ENCODE measurements at regions not wholly inside any gene's neighbourhood (a gene's known extent, or its start where the extent isn't known, plus 50 kb on each side); places are given as distances from the start of the nearest gene placed in this dataset.
"Not testable (repeated sequence)": the region's sequence is repeated elsewhere in the genome, so short reads cannot be mapped to it uniquely, and the experiment has no call there.

- DNase-seq (ENCODE audit: low read depth) = no peak
Observed at GRCh38 chr19:28627669-28628068, 585.3 kb downstream of the UQCRFS1 start.

GRCh38 chr19:28626407-28626806 is 586.5 kb downstream of the UQCRFS1 start:
- DNase-seq (ENCODE audit: low read depth) = not testable (repeated sequence)

- no peak for DNase-seq (ENCODE audit: low read depth)
Observed at GRCh38 chr19:28619816-28620429, 593.0 kb downstream of the UQCRFS1 start.

- DNase-seq (ENCODE audit: low read depth) = no peak
Observed at GRCh38 chr19:28618504-28618903, 594.4 kb downstream of the UQCRFS1 start.

- no peak for DNase-seq (ENCODE audit: low read depth)
Observed at GRCh38 chr19:28615966-28616365, 597.0 kb downstream of the UQCRFS1 start.

- no peak for DNase-seq (ENCODE audit: low read depth)
Observed at GRCh38 chr19:28615546-28615916, 597.4 kb downstream of the UQCRFS1 start.

- DNase-seq (ENCODE audit: low read depth) = no peak
Observed at GRCh38 chr19:28614634-28615545, 598.1 kb downstream of the UQCRFS1 start.

GRCh38 chr19:28612275-28612769 is 600.6 kb downstream of the UQCRFS1 start:
- no peak for DNase-seq (ENCODE audit: low read depth)

- not testable (repeated sequence) for DNase-seq (ENCODE audit: low read depth)
Observed at GRCh38 chr19:28611227-28611914, 601.6 kb downstream of the UQCRFS1 start.

GRCh38 chr19:28610731-28611130 is 602.2 kb downstream of the UQCRFS1 start:
- DNase-seq (ENCODE audit: low read depth) = no peak

GRCh38 chr19:28609944-28610343 is 603.0 kb downstream of the UQCRFS1 start:
- DNase-seq (ENCODE audit: low read depth) = no peak

GRCh38 chr19:28609091-28609755 is 603.7 kb downstream of the UQCRFS1 start:
- DNase-seq (ENCODE audit: low read depth) = no peak

- no peak for DNase-seq (ENCODE audit: low read depth)
Observed at GRCh38 chr19:28608292-28608691, 604.7 kb downstream of the UQCRFS1 start.

- no peak for DNase-seq (ENCODE audit: low read depth)
Observed at GRCh38 chr19:28607066-28607583, 605.8 kb downstream of the UQCRFS1 start.

- peak; percentile 65 for DNase-seq (ENCODE audit: low read depth)
Observed at GRCh38 chr19:28606269-28607032, 606.5 kb downstream of the UQCRFS1 start.

GRCh38 chr19:28605501-28606268 is 607.3 kb downstream of the UQCRFS1 start:
- DNase-seq (ENCODE audit: low read depth) = no peak

- no peak for DNase-seq (ENCODE audit: low read depth)
Observed at GRCh38 chr19:28603453-28603852, 609.5 kb downstream of the UQCRFS1 start.

- no peak for DNase-seq (ENCODE audit: low read depth)
Observed at GRCh38 chr19:28602675-28603298, 610.2 kb downstream of the UQCRFS1 start.

- DNase-seq (ENCODE audit: low read depth) = no peak
Observed at GRCh38 chr19:28601723-28602440, 611.1 kb downstream of the UQCRFS1 start.

All from CMK (cell line).